ENCODE measurements at regions not wholly inside any gene's neighbourhood (a gene's known extent, or its start where the extent isn't known, plus 50 kb on each side); places are given as distances from the start of the nearest gene placed in this dataset.

DNA sequence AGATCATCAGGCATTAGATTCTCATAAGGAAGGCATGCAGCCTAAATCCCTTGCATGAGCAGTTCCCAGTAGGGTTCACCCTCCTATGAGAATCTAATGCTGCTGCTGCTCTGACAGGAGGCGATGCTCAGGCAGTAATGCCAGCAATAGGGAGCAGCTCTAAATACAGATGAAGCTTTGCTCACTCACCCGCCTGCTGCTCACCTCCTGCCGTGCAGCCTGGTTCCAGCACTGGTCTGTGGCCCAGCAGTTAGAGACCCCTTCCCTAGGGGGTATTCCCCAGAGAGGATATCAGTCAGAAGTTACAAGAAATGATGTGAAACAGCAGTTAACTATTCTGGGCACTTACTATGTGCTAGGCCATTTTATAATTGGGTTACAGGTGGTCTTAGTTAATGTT, 226.0 kb downstream of the KCNJ3 start (continued):
- no peak for TF ChIP-seq ZNF507 (tag; conservative IDR thresholded peaks at IDR 0.05)
- no peak for TF ChIP-seq CHD1 (IDR thresholded peaks at IDR 0.05; ENCODE audit: low read length)
- TF ChIP-seq, protein P1, sequence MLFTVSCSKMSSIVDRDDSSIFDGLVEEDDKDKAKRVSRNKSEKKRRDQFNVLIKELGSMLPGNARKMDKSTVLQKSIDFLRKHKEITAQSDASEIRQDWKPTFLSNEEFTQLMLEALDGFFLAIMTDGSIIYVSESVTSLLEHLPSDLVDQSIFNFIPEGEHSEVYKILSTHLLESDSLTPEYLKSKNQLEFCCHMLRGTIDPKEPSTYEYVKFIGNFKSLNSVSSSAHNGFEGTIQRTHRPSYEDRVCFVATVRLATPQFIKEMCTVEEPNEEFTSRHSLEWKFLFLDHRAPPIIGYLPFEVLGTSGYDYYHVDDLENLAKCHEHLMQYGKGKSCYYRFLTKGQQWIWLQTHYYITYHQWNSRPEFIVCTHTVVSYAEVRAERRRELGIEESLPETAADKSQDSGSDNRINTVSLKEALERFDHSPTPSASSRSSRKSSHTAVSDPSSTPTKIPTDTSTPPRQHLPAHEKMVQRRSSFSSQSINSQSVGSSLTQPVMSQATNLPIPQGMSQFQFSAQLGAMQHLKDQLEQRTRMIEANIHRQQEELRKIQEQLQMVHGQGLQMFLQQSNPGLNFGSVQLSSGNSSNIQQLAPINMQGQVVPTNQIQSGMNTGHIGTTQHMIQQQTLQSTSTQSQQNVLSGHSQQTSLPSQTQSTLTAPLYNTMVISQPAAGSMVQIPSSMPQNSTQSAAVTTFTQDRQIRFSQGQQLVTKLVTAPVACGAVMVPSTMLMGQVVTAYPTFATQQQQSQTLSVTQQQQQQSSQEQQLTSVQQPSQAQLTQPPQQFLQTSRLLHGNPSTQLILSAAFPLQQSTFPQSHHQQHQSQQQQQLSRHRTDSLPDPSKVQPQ (CRISPR knock-in tag; IDR thresholded peaks at IDR 0.05; ENCODE audit: borderline replicate concordance): no peak

- ATAC-seq: no peak
- intact Hi-C loops (cut with micrococcal nuclease) (no loop called here), in situ Hi-C loops (cut with MboI) (no loop called here)
- no peak for FAIRE-seq
- BruUV-seq (replicated peaks): no TSS peak
- H3K27me3 ChIP-seq (ENCODE audit: control insufficient read depth in 2 of 2, insufficient read depth in 2 of 2, low read length in 2 of 2): no peaks in the 10 kb centered on the region
- no peaks in the 10 kb centered on the region for H4K20me1 ChIP-seq (replicated peaks; ENCODE audit: control insufficient read depth, insufficient read depth, low read length)
- no peak overlapping the region for H3K27ac ChIP-seq (ENCODE audit: extremely low read depth, low read depth, low read length)
- ChIA-PET CTCF (ENCODE audit: low intra/inter-chr PET ratio) (no interaction called here), POLR2A (no interaction called here)
- H3K4me3 ChIP-seq: no peak overlapping the region
- DNase-seq (ENCODE audit: extremely low read depth in 1 of 4, low spot score in 3 of 4): no peak
- H3K4me2 ChIP-seq (ENCODE audit: insufficient read depth, low read length): no peak overlapping the region
- WGBS (ENCODE audit: insufficient coverage, low coverage, missing lambda C conversion rate): 0% methylated on average over 3 of the region's 3 CpGs
- H2AFZ ChIP-seq (ENCODE audit: low read depth, low read length): no peak overlapping the region
- no peak for TF ChIP-seq PHF20 (IDR thresholded peaks at IDR 0.05; ENCODE audit: partially characterized antibody)
- TF ChIP-seq SMAD2 (IDR thresholded peaks at IDR 0.05; ENCODE audit: low read depth, low read length): no peak
- TF ChIP-seq, protein P2, sequence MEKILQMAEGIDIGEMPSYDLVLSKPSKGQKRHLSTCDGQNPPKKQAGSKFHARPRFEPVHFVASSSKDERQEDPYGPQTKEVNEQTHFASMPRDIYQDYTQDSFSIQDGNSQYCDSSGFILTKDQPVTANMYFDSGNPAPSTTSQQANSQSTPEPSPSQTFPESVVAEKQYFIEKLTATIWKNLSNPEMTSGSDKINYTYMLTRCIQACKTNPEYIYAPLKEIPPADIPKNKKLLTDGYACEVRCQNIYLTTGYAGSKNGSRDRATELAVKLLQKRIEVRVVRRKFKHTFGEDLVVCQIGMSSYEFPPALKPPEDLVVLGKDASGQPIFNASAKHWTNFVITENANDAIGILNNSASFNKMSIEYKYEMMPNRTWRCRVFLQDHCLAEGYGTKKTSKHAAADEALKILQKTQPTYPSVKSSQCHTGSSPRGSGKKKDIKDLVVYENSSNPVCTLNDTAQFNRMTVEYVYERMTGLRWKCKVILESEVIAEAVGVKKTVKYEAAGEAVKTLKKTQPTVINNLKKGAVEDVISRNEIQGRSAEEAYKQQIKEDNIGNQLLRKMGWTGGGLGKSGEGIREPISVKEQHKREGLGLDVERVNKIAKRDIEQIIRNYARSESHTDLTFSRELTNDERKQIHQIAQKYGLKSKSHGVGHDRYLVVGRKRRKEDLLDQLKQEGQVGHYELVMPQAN (IDR thresholded peaks at IDR 0.05; ENCODE audit: borderline replicate concordance): no peak
- TF ChIP-seq POU5F1 (IDR thresholded peaks at IDR 0.05; ENCODE audit: borderline replicate concordance, low read depth, low read length, partially characterized antibody): no peak
- TF ChIP-seq NR2F6 (CRISPR knock-in tag; IDR thresholded peaks at IDR 0.05): no peak
- no peak for TF ChIP-seq SP1 (CRISPR knock-in tag; IDR thresholded peaks at IDR 0.05)
- TF ChIP-seq GABPB2 (CRISPR knock-in tag; conservative IDR thresholded peaks at IDR 0.05): no peak
- TF ChIP-seq ZNF561 (CRISPR knock-in tag; conservative IDR thresholded peaks at IDR 0.05): no peak
- TF ChIP-seq ATF2 (CRISPR knock-in tag; IDR thresholded peaks at IDR 0.05): no peak
- no peak for TF ChIP-seq ELF1 (tag; IDR thresholded peaks at IDR 0.05)
- no peak for TF ChIP-seq TOE1 (IDR thresholded peaks at IDR 0.05; ENCODE audit: borderline replicate concordance)
- TF ChIP-seq TOE1 (CRISPR knock-in tag; IDR thresholded peaks at IDR 0.05; ENCODE audit: borderline replicate concordance, low read depth): no peak
- H3K79me2 ChIP-seq (ENCODE audit: control insufficient read depth, insufficient read depth, low read length): no peaks in the 10 kb centered on the region
- no peaks in the 10 kb centered on the region for H3K9me1 ChIP-seq (ENCODE audit: control insufficient read depth, insufficient read depth, low read length)
- H3K36me3 ChIP-seq (ENCODE audit: control insufficient read depth, insufficient read depth, low read length): no peaks in the 10 kb centered on the region
- H3K9me3 ChIP-seq (replicated peaks; ENCODE audit: control insufficient read depth, insufficient read depth, low read depth, low read length): no peaks in the 10 kb centered on the region; the same call in 1 of the 2 replicates
- no peak overlapping the region for H3K9ac ChIP-seq (ENCODE audit: insufficient read depth in 1 of 2, low read depth in 2 of 2, low read length in 2 of 2)
- no peaks in the 10 kb centered on the region for H3K4me1 ChIP-seq (replicated peaks in 1 of 2; ENCODE audit: control insufficient read depth in 2 of 2, insufficient read depth in 2 of 2, low read length in 2 of 2)
Measured at GRCh38 chr2:154914561-154914960, 216.1 kb downstream of the KCNJ3 start.

Measured in K562 (cell line).